ENCODE measurements at regions not wholly inside any gene's neighbourhood (a gene's known extent, or its start where the extent isn't known, plus 50 kb on each side); places are given as distances from the start of the nearest gene placed in this dataset.
A peak's percentile ranks its signal among the peaks of the same experiment; 100 is the strongest.

- DNase-seq (ENCODE audit: low spot score): no peak
These were observed 454.1 kb downstream of the EFNA5 start for GRCh38 chr5:107216587-107216986.

- DNase-seq (ENCODE audit: low spot score): no peak
These were observed 455.1 kb downstream of the EFNA5 start for GRCh38 chr5:107215611-107216010.

- no peak for DNase-seq (ENCODE audit: low spot score)
These were observed 457.7 kb downstream of the EFNA5 start for GRCh38 chr5:107213025-107213424.

DNA sequence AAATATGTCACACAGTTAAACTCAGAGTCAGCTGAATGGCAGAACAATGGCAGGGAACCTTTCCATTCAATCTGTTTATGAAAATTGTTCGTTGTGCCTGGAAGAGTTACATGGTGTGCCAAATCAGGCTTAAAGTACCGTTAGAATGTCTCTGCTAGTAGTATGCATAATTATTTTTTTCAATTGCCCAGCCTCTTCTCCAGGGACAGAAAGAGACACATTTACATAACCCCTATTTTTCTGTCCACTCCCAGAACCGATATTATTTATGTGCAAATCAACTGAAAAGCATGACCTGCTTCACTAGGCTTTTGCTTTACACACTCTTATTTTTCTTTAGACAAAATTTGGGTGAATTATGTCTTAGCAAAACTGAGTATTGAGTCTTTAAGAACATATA lies 459.1 kb downstream of the EFNA5 start:
- no peak for DNase-seq (ENCODE audit: low spot score)

GRCh38 chr5:107208867-107209266 lies 461.9 kb downstream of the EFNA5 start:
- no peak for DNase-seq (ENCODE audit: low spot score)

DNA sequence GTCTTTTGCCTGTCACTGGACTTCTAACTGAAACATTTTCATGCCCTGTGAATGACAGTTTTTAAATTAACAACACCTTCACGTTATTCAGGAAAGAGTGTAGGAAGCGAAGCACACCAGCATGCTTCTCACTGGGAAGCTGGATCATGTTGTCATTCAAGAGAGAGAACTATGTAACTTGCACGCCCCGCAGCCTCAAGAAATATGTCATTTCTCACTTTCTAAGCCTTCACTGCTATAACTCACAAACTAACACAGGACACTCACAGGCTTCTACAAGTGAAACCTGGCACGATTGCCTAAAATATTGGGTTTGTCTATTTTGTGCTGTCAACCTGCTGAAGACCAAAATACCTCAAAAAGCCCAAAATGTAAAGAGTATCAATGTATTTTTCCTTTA lies 466.3 kb downstream of the EFNA5 start:
- DNase-seq (ENCODE audit: low spot score): peak; percentile 27

DNA sequence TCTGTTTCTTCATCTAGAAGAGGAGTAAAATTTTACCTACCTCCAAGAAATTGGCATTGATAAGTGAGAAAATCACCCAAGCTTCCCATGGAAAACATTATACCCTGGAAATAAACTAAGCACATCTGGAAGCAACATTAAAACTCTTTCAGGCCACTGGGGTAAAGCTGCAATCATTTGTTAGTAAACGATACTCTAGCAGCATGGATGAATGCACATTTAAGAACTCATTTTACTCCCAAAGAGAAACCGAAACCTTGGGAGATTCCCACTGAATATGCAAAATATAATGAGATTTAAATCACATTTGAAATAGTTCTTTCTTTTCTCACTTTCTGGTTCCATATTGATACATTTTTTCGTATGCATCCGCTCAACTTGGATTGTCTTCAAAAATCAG lies 467.5 kb downstream of the EFNA5 start:
- DNase-seq (ENCODE audit: low spot score): no peak

- no peak for DNase-seq (ENCODE audit: low spot score)
These were observed 471.0 kb downstream of the EFNA5 start for GRCh38 chr5:107199756-107200155.

GRCh38 chr5:107196500-107197059 lies 474.2 kb downstream of the EFNA5 start:
- no peak for DNase-seq (ENCODE audit: low spot score)

DNA sequence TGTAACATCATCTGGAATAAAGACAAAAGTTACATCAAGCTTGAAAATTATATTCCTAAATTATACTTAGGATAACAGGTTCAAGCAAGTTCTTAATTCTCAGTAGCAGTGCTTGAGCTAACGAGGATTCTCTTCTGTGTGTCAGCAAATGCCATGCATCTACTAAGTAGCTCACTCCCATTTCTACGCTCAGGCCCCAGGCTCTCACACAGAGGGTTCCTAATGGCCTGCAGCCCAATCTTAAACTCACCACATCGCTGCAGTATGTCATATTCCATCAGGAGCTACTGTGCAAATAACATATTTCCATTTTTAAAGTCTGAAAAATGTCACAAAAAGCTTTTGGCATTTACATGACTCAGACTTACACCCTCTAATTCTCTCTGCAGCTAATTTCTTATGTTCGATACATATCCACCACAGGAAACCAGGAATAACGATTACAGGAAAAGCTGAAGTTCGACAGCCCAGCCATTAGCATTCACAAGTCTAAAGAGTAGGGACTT lies 474.8 kb downstream of the EFNA5 start:
- peak; percentile 40 for DNase-seq (ENCODE audit: low spot score)

DNA sequence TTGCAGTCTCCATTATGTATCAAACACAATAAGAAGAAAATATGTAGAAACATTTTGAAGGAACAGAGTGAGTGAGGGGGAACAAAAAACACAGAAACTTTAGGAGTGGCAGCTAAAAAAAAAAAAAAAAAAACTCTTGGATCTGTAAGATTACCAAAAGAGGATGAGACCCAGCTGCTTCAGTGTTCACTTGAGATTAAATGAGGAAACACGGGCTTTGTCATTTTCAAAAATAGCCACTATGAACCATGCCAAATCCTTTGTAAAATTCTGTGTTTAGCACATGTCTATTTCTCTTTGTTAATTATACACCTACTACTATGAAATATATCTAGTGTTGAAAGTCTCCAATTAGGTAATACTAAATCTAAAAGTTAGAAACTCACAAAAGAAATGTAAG lies 485.9 kb downstream of the EFNA5 start:
- no peak for DNase-seq (ENCODE audit: low spot score)

- no peak for DNase-seq (ENCODE audit: low spot score)
These were observed 486.7 kb downstream of the EFNA5 start for GRCh38 chr5:107184066-107184465.

- no peak for DNase-seq (ENCODE audit: low spot score)
These were observed 500.1 kb downstream of the EFNA5 start for GRCh38 chr5:107170620-107171019.

- no peak for DNase-seq (ENCODE audit: low spot score)
These were observed 500.9 kb downstream of the EFNA5 start for GRCh38 chr5:107169867-107170266.

DNA sequence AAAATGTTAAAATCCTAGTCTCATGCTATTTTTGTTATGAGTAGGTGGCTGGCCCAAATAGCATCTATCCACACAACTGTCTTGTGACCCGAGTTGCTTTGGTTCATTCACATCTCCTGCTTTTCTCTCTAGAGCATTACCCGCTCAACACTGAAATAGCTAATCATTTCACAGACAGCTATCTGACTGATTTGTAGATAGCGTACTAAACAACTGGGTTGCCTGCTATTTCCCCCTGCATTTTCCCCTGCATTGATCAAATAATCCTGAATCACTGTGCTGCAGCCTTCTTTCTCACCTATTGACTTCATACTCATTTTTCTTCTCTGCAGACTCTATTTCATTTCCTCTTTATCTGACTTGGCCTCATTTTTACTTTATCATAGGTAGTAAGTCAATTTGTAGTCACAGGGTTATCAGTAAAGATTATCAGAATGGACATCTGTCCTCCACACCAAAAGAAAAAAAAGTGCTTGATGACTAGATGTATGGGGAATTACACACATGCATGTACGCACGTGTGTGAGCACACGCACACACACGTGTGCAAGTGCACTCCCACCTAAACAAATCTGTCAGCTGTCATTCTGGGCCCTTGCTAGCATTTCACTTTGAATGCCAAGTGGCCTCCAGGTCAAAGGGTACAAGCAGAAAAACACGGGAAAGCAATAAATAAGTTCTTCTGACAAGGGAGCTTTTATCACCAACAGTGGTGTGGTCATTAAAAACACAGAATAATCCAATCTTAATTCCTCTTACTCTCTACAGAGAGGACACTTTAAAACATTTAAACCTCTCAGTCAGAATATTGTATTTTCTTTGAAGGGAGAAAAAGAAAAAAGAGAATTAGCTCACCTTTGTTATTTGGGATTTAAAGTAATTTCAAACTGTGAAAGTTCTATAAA lies 501.6 kb downstream of the EFNA5 start:
- DNase-seq (ENCODE audit: low spot score): no peak

DNA sequence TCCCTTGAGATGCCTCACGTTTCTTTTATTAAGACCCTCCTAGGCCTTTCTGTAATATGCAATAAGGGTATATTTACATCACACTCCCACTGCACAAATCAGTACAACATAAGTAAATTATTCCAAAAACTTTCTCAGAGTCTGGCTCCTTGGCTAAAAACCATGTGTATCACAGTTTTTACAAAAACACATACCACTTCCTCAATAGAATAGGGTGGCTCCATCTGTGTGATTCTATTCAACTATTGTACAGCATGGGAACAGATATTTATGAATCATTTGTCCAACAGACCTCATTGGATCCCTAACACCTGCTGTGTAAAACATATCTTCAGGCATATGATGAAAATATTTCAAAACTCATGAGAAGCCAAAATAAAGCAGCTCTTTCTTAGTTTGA lies 502.7 kb downstream of the EFNA5 start:
- DNase-seq (ENCODE audit: low spot score): no peak

DNA sequence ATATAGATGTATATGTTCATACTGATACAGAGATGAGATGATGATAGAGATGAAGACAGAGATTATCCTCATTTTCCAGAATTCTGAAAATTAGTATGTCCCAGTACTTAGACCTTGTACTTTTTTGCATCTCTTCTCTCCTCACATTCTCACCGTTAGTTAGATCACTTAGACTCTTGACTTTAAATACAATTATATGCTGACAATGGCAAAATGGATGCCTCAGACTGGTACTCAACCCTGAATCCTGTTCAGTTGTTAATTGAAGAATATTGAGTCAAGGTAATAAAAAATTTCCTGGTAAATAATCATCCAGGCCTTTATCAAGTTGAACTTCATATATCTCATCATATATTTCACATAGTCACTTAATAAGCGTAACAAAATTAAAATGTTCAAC lies 505.4 kb downstream of the EFNA5 start:
- DNase-seq (ENCODE audit: low spot score): no peak

DNA sequence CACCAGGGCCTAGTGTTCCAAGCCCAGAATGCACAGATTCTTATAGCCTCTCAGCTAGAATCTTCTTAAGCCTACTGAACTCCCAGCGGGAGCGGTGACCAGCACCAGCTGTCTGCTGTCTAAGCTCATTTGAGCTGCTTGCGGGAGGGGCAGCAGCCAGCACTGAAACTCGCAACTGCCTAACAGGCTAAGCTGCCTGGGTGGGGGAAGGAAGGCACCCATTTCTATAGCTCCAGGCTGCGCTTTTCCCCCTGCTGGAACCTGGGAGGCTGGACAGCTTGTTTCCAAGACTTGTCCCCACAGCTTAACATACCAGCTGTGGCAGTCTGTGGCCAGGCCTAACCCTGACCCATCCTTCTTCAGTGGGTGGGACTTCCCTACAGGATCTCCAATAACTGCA lies 512.9 kb downstream of the EFNA5 start:
- no peak for DNase-seq (ENCODE audit: low spot score)

- DNase-seq (ENCODE audit: low spot score): no peak
These were observed 515.0 kb downstream of the EFNA5 start for GRCh38 chr5:107155707-107156106.

- peak; percentile 10 for DNase-seq (ENCODE audit: low spot score)
These were observed 516.1 kb downstream of the EFNA5 start for GRCh38 chr5:107154593-107154992.

- no peak for DNase-seq (ENCODE audit: low spot score)
These were observed 517.5 kb downstream of the EFNA5 start for GRCh38 chr5:107153283-107153682.

- no peak for DNase-seq (ENCODE audit: low spot score)
These were observed 521.3 kb downstream of the EFNA5 start for GRCh38 chr5:107149243-107150005.

DNA sequence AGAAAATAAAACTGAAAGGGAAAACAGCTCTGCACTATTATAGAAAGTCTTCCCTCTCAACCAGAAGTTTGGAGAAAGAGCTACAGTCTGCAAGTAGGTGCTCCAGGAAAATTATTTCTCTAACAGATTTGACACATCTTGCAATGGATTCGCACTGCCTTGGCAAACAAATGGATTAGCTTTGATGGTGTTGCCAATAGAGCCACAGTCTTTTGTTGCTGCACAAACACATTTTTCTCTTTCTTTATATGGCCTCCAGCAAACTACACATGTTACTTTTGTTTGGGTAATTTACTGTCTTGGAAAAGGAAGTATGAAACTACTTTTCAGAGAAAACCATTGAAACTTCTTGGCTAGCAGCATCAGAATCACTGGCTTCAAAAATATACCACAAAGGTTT lies 523.1 kb downstream of the EFNA5 start:
- DNase-seq (ENCODE audit: low spot score): no peak
